ENCODE measurements at regions not wholly inside any gene's neighbourhood (a gene's known extent, or its start where the extent isn't known, plus 50 kb on each side); places are given as distances from the start of the nearest gene placed in this dataset.

DNA sequence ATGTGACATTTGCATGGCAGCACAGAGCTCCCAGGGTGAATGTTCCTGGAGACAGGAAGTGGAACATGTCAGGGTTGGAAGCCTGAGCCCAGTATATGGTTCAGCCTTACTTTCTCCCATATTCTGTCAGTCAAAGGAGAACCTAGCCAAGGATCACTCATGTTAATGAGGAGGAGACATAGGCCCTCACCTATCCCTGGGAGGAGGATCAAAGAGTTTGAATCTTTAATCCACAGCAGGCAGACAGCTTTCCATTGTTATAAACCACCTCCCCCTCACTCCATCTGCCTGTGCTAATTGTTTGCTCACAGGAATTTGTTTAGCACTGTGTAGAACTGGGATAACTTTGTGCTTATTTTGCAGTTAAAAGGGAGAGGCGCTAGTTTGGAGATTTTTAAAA, 1069.1 kb downstream of the EFNB2 start:
- 88% methylated on average over 1 of the region's 1 CpG for WGBS
- H3K9me3 ChIP-seq, result no peaks in the 10 kb centered on the region
- no peak overlapping the region for H3K4me3 ChIP-seq
- no peak for DNase-seq (ENCODE audit: extremely low spot score)
- H3K27me3 ChIP-seq, result no peaks in the 10 kb centered on the region
- H3K4me1 ChIP-seq, result peaks cover 0 to 6% (median 0%) of the 10 kb centered on the region in 4 donors
- TF ChIP-seq POLR2AphosphoS5 (IDR thresholded peaks at IDR 0.05) (no peak), EP300 (IDR thresholded peaks at IDR 0.05) (no peak)
- TF ChIP-seq, protein P1, sequence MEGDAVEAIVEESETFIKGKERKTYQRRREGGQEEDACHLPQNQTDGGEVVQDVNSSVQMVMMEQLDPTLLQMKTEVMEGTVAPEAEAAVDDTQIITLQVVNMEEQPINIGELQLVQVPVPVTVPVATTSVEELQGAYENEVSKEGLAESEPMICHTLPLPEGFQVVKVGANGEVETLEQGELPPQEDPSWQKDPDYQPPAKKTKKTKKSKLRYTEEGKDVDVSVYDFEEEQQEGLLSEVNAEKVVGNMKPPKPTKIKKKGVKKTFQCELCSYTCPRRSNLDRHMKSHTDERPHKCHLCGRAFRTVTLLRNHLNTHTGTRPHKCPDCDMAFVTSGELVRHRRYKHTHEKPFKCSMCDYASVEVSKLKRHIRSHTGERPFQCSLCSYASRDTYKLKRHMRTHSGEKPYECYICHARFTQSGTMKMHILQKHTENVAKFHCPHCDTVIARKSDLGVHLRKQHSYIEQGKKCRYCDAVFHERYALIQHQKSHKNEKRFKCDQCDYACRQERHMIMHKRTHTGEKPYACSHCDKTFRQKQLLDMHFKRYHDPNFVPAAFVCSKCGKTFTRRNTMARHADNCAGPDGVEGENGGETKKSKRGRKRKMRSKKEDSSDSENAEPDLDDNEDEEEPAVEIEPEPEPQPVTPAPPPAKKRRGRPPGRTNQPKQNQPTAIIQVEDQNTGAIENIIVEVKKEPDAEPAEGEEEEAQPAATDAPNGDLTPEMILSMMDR (IDR thresholded peaks at IDR 0.05), result no peak
- intact Hi-C loops (cut with DNase I), result no loop called here
- H3K36me3 ChIP-seq, result no peaks in the 10 kb centered on the region
- no peak overlapping the region for H3K27ac ChIP-seq (replicated peaks in 1 of 4)

DNA sequence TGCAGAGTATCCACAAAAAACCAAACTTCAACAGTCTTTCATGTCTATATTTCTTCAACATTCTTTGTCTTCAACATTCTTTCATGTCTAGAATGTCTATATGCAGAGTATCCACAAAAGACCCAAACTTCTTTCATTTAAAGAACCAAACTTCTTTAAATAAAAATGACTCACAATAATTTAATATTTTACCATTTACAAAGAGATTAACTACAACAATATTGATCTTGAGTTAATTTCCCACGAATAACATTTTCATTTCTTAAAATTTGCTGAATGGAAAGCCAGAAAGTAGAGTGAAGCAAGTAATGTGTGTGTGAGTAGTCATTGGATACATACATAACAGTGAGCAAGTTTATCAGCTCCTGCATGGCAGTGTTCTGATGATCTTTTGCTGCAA, 1069.7 kb downstream of the EFNB2 start, which contains the start of gene DAOA:
DAOA (plus strand) TSS at position 301 of the 400 bp plus-strand sequence.
- WGBS, result 80% methylated on average over 1 of the region's 1 CpG
- no peak within 1 kb of the TSS for H3K4me3 ChIP-seq
- no peaks in the 10 kb centered on the region for H3K9me3 ChIP-seq
- intact Hi-C loops (cut with DNase I), result no loop called here
- DNase-seq (ENCODE audit: extremely low spot score), result no peak
- H3K36me3 ChIP-seq, result no peaks in the 10 kb centered on the region
- no peak for TF ChIP-seq POLR2AphosphoS5 (IDR thresholded peaks at IDR 0.05)
- TF ChIP-seq, protein P1 (IDR thresholded peaks at IDR 0.05), result no peak
- no peak for TF ChIP-seq EP300 (IDR thresholded peaks at IDR 0.05)
- TF ChIP-seq POLR2A (IDR thresholded peaks at IDR 0.05; ENCODE audit: low read depth), result no peak
- H3K27ac ChIP-seq (replicated peaks in 1 of 4), result no peak within 1 kb of the TSS
- H3K27me3 ChIP-seq, result no peaks in the 10 kb centered on the region
- H3K4me1 ChIP-seq, result peaks cover 0 to 6% (median 0%) of the 10 kb centered on the region in 4 donors

DNA sequence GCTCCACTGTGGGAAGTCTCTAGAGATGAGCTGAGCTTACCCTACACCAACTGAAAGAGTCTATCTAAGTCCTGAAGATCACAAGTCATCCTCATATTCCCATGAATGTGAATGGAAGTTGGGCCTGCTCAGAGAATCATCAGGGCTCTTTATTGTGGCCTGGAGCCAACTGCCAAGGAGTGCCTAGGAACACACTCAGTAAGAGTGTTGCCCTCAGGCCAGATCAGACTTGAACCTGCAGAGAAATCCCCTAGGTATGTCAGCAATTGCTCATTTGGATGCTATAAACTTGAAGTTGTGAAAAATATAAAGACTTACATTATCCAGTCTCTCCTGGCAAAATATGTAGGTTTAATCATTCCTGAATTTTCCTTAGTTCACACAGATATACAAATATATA, 1070.2 kb downstream of the EFNB2 start:
- intact Hi-C loops (cut with DNase I), result no loop called here
- no peak overlapping the region for H3K27ac ChIP-seq (replicated peaks in 1 of 4)
- H3K36me3 ChIP-seq, result no peaks in the 10 kb centered on the region
- TF ChIP-seq EP300 (IDR thresholded peaks at IDR 0.05), result no peak
- TF ChIP-seq, protein P1 (IDR thresholded peaks at IDR 0.05), result no peak
- TF ChIP-seq POLR2AphosphoS5 (IDR thresholded peaks at IDR 0.05), result no peak
- no peak for TF ChIP-seq POLR2A (IDR thresholded peaks at IDR 0.05; ENCODE audit: low read depth)
- no peak for DNase-seq (ENCODE audit: extremely low spot score)
- peaks cover 0 to 6% (median 0%) of the 10 kb centered on the region in 4 donors for H3K4me1 ChIP-seq
- no peaks in the 10 kb centered on the region for H3K9me3 ChIP-seq
- H3K4me3 ChIP-seq, result no peak overlapping the region
- H3K27me3 ChIP-seq, result no peaks in the 10 kb centered on the region

DNA sequence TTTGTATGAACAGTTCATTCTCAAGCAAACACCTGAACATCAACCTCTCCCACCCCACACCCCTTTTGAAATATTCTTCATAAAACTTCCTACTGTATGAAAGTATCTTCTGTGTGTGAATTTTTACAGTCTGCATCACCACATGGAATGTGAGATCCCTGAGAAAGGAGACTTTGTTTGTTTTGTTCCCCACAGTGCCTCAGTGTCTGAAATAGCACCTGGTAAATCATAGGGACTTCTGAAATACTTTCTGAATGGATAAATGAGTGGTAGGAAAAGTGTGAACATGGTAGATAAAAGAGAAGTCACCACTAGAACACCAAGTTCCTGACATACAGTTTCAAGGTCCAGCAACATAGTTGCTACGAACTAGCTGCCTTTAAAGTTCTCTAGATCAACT, 1071.2 kb downstream of the EFNB2 start:
- no peak overlapping the region for H3K4me3 ChIP-seq
- H3K36me3 ChIP-seq, result no peaks in the 10 kb centered on the region
- no peaks in the 10 kb centered on the region for H3K9me3 ChIP-seq
- intact Hi-C loops (cut with DNase I), result no loop called here
- H3K27ac ChIP-seq (replicated peaks in 1 of 4), result no peak overlapping the region
- H3K4me1 ChIP-seq, result peaks cover 0 to 6% (median 0%) of the 10 kb centered on the region in 4 donors
- DNase-seq (ENCODE audit: extremely low spot score), result no peak
- TF ChIP-seq POLR2AphosphoS5 (IDR thresholded peaks at IDR 0.05) (no peak), EP300 (IDR thresholded peaks at IDR 0.05) (no peak), POLR2A (IDR thresholded peaks at IDR 0.05; ENCODE audit: low read depth) (no peak)
- TF ChIP-seq, protein P1 (IDR thresholded peaks at IDR 0.05), result no peak
- 100% methylated on average over 1 of the region's 1 CpG for WGBS
- no peaks in the 10 kb centered on the region for H3K27me3 ChIP-seq

DNA sequence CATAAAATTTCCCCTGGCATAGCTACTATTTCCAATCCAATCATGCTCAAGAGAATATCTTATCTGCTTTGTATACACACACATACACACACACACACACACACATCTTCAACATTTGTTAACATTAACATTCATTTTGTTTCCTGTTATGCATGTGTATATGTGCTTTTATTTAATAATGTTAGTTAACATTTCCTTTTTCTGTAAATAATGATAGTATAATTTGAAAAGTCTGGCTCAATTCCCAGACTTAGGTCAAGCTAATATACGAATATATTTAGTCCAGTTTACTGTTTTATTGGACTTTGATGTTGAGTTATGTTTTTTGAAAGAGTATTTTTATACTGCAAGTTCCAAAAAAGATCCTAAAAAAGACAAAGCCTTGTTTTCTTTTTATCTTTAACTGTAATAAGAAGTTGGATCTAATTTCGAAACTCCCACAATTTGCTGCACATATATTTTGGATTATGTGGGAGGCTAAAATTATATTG, 1072.4 kb downstream of the EFNB2 start:
- Histone ChIP-seq H3K27ac (replicated peaks in 1 of 4) (no peak overlapping the region), H3K4me3 (no peak overlapping the region), H3K4me1 (peaks cover 0 to 6% (median 0%) of the 10 kb centered on the region in 4 donors), H3K27me3 (no peaks in the 10 kb centered on the region), H3K9me3 (no peaks in the 10 kb centered on the region), H3K36me3 (no peaks in the 10 kb centered on the region)
- TF ChIP-seq POLR2A (IDR thresholded peaks at IDR 0.05; ENCODE audit: low read depth) (no peak), POLR2AphosphoS5 (IDR thresholded peaks at IDR 0.05) (no peak), EP300 (IDR thresholded peaks at IDR 0.05) (no peak)
- TF ChIP-seq, protein P1 (IDR thresholded peaks at IDR 0.05), result no peak
- DNase-seq (ENCODE audit: extremely low spot score), result no peak
- intact Hi-C loops (cut with DNase I), result no loop called here
- WGBS, result 27% methylated on average over 2 of the region's 2 CpGs

Measured in esophagus muscularis mucosa (tissue), 4 donors.